ENCODE measurements at regions not wholly inside any gene's neighbourhood (a gene's known extent, or its start where the extent isn't known, plus 50 kb on each side); places are given as distances from the start of the nearest gene placed in this dataset.

DNA sequence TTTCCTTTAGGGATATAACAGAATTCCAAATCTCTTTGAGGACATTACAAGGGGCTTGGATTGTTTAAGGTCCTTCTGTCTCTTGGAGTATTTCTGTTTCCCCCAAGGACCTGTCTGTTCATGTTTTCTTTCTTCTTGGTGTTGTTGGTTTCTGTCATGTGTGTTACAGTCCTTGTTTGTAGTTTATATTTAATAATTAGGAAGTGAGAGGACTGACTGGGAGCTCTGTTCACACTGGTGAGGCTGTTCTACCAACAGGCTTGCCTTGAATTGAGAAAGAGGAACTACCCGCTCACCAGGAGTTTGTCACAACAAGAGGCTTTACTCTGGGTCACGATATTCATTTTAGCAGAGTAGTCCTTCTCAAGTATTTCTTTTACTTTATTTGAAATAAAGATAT is 119.2 kb upstream of the SV2C start:
- peaks cover 24% of the 10 kb centered on the region for H3K27me3 Mint-ChIP-seq (ENCODE audit: insufficient read depth, unreplicated experiment)
- H3K27ac Mint-ChIP-seq (ENCODE audit: low read depth, unreplicated experiment), result no peak overlapping the region
- H3K4me3 Mint-ChIP-seq (ENCODE audit: unreplicated experiment), result no peak overlapping the region
- no peak for DNase-seq (ENCODE audit: unreplicated experiment)
- intact Hi-C loops (cut with micrococcal nuclease), result no loop called here
- peaks cover 9% of the 10 kb centered on the region for H3K9me3 Mint-ChIP-seq (ENCODE audit: unreplicated experiment)
- TF ChIP-seq, protein P1, sequence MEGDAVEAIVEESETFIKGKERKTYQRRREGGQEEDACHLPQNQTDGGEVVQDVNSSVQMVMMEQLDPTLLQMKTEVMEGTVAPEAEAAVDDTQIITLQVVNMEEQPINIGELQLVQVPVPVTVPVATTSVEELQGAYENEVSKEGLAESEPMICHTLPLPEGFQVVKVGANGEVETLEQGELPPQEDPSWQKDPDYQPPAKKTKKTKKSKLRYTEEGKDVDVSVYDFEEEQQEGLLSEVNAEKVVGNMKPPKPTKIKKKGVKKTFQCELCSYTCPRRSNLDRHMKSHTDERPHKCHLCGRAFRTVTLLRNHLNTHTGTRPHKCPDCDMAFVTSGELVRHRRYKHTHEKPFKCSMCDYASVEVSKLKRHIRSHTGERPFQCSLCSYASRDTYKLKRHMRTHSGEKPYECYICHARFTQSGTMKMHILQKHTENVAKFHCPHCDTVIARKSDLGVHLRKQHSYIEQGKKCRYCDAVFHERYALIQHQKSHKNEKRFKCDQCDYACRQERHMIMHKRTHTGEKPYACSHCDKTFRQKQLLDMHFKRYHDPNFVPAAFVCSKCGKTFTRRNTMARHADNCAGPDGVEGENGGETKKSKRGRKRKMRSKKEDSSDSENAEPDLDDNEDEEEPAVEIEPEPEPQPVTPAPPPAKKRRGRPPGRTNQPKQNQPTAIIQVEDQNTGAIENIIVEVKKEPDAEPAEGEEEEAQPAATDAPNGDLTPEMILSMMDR (IDR thresholded peaks at IDR 0.05; ENCODE audit: unreplicated experiment), result no peak
- BruUV-seq (replicated peaks), result no TSS peak
- ChIA-PET CTCF (no interaction called here), POLR2A (no interaction called here)
- H3K4me1 Mint-ChIP-seq (ENCODE audit: insufficient read depth, unreplicated experiment), result no peaks in the 10 kb centered on the region
- no peaks in the 10 kb centered on the region for H3K36me3 Mint-ChIP-seq (ENCODE audit: insufficient read depth, unreplicated experiment)

DNA sequence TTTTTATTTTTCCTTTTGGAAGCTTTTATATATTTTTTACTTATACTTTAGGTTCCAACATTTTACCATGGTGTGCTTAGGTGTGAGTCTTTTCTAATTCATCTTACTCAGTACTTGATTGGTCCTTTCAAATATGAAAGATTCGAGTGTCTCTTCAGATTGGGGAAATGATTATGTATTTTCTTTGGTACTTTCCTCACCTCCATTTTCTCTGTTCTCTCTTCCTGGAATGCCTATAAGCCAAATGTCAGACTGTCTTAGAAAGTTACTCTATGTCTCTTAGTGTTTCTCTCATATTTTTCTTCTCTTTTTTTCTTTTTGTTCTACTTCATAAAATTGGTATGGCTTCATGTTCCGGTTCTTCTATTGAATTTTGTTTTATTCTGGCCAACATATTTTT is 119.6 kb upstream of the SV2C start:
- ChIA-PET POLR2A (no interaction called here), CTCF (no interaction called here)
- TF ChIP-seq, protein P1 (IDR thresholded peaks at IDR 0.05; ENCODE audit: unreplicated experiment), result no peak
- H3K4me1 Mint-ChIP-seq (ENCODE audit: insufficient read depth, unreplicated experiment), result no peaks in the 10 kb centered on the region
- H3K9me3 Mint-ChIP-seq (ENCODE audit: unreplicated experiment), result peaks cover 7% of the 10 kb centered on the region
- peaks cover 29% of the 10 kb centered on the region for H3K27me3 Mint-ChIP-seq (ENCODE audit: insufficient read depth, unreplicated experiment)
- no peaks in the 10 kb centered on the region for H3K36me3 Mint-ChIP-seq (ENCODE audit: insufficient read depth, unreplicated experiment)
- intact Hi-C loops (cut with micrococcal nuclease), result no loop called here
- DNase-seq (ENCODE audit: unreplicated experiment), result no peak
- no peak overlapping the region for H3K27ac Mint-ChIP-seq (ENCODE audit: low read depth, unreplicated experiment)
- no TSS peak for BruUV-seq (replicated peaks)
- H3K4me3 Mint-ChIP-seq (ENCODE audit: unreplicated experiment), result no peak overlapping the region

DNA sequence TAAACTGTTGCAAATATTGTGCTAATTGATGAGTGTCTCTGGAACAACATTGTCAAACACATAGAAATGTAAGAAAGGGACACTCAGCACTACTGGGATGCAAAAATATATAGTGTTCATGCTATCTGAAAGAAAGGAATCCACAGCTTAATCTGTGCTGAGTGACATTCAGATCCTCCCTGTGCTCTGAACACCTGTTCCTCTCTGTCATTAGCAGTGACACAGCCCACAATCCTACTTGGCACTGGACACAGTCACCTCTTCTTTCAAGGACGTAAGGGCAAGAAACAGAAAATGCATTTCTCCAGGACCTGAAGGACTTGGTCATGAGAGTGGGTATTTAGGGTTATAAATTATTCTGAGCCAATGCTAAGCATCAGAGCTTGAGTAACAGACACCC is 121.4 kb upstream of the SV2C start:
- Mint-ChIP-seq H3K27ac (ENCODE audit: low read depth, unreplicated experiment) (no peak overlapping the region), H3K4me1 (ENCODE audit: insufficient read depth, unreplicated experiment) (no peaks in the 10 kb centered on the region), H3K27me3 (ENCODE audit: insufficient read depth, unreplicated experiment) (peaks cover 33% of the 10 kb centered on the region), H3K36me3 (ENCODE audit: insufficient read depth, unreplicated experiment) (no peaks in the 10 kb centered on the region), H3K4me3 (ENCODE audit: unreplicated experiment) (no peak overlapping the region), H3K9me3 (ENCODE audit: unreplicated experiment) (peaks cover 4% of the 10 kb centered on the region)
- ChIA-PET CTCF (interaction anchor here (0.6 kb wide), 1 partner anchor 12 kb away, joined by 3 read pairs; no protein-coding TSS in a partner anchor), POLR2A (no interaction called here)
- TF ChIP-seq, protein P1 (IDR thresholded peaks at IDR 0.05; ENCODE audit: unreplicated experiment), result no peak
- intact Hi-C loops (cut with micrococcal nuclease), result no loop called here
- no TSS peak for BruUV-seq (replicated peaks)
- no peak for DNase-seq (ENCODE audit: unreplicated experiment)

DNA sequence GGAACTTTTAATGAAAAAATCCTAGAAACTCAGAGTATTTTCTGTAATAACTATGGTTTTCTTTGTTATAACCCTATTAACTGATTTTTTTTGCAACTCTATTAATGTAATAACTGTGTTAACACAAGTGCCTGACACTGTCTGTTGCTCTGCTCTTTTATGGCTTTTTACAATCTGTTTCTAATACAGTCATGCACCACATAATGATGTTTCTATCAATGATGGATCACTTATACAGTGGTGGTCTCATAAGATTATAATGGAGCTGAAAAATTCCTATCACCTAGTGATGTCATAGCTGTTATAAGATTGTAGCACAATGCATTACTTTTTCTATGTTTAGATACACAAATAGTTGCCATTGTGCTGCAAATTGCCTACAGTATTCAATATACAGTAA is 123.1 kb upstream of the SV2C start:
- H3K4me3 Mint-ChIP-seq (ENCODE audit: unreplicated experiment), result no peak overlapping the region
- intact Hi-C loops (cut with micrococcal nuclease), result no loop called here
- H3K36me3 Mint-ChIP-seq (ENCODE audit: insufficient read depth, unreplicated experiment), result no peaks in the 10 kb centered on the region
- ChIA-PET POLR2A (no interaction called here), CTCF (no interaction called here)
- no peaks in the 10 kb centered on the region for H3K4me1 Mint-ChIP-seq (ENCODE audit: insufficient read depth, unreplicated experiment)
- peaks cover 33% of the 10 kb centered on the region for H3K27me3 Mint-ChIP-seq (ENCODE audit: insufficient read depth, unreplicated experiment)
- no TSS peak for BruUV-seq (replicated peaks)
- no peak for DNase-seq (ENCODE audit: unreplicated experiment)
- H3K9me3 Mint-ChIP-seq (ENCODE audit: unreplicated experiment), result peaks cover 4% of the 10 kb centered on the region
- no peak overlapping the region for H3K27ac Mint-ChIP-seq (ENCODE audit: low read depth, unreplicated experiment)
- TF ChIP-seq, protein P1 (IDR thresholded peaks at IDR 0.05; ENCODE audit: unreplicated experiment), result no peak

Measured in MCF 10A (cell line).